Fibroblast of peridontal ligament (primary cell): ENCODE measurements at regions not wholly inside any gene's neighbourhood (a gene's known extent, or its start where the extent isn't known, plus 50 kb on each side); places are given as distances from the start of the nearest gene placed in this dataset.
"Not testable (repeated sequence)": the region's sequence is repeated elsewhere in the genome, so short reads cannot be mapped to it uniquely, and the experiment has no call there.

Source experiments
- DNase-seq: peaks from one replicate; pipeline ENCODE4 v3.0.0-alpha.2; 2010; ENCODE audit errors: extremely low read depth

DNA sequence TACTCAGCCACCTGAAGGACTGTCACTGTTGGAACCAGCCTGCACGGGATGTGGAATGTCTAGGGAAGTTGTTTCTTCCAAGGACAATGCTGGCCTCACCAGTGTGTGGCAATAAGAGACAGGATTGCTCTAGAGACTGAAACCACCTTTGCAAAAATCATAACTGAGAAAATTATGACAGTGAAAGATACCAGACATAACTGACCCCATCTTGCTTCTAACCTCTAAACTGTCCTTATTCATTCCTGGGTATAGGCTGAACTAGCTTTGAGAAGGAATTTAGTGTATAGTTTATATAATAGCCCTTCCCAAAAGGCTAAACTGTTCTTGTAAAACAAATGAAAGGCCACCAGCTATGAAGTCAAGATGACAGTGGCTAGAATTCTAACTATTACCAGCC lies 83.6 kb downstream of the IER5 start:
- DNase-seq: no peak

- DNase-seq: no peak
Observed at GRCh38 chr1:181173761-181174447, 85.4 kb downstream of the IER5 start.

DNA sequence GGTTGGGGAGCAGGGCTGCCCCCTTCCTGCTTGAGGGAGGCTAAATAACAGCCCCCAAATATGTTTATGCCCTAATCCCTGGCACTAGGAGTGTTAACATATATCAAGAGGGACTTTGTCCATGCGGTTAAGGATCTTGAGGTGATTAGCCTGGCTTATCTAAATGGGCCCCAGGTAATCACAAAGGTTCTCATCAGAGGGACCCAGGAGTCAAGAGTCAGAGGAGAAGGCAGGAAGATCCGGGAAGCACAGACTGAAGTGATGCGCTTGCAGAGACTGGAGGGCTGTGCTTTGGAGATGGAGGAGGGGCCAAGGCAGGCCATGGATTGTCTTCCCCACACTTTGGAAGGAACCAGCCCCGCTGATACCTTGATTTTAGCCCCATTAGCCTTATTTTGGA lies 86.4 kb downstream of the IER5 start:
- no peak for DNase-seq

GRCh38 chr1:181175356-181175910 lies 86.9 kb downstream of the IER5 start:
- DNase-seq: no peak

- DNase-seq: no peak
Observed at GRCh38 chr1:181175955-181176354, 87.5 kb downstream of the IER5 start.

DNA sequence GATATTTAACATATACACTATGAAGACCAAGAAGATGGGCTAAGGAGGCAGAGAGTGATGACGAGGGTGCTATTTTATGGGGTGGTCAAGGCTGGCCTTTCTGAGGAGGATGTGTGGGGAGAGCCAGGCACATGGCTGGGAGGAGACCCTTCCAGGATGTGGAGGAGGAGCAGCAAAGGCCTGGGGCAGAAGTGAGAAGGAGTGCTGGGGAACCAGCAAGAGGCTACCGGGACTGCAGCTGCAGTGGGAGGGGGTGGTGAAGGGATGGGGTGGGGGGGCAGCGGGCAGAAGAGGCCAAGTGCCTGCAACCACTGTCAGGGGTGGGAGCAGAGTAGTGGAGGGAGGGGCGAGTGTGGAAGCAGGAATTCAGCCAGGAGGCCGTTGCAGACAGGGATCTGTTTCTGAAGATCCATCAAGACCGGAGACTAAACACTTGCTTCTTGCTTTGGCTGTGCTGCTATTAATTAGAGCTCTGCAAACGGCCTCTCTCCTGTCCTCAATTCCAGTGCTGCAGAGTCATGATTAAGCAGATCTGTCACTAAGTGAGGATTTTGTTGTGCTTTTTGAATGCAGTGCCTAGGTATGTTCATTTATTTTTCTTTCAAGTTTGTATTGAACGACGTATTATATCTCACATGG lies 89.9 kb downstream of the IER5 start:
- no peak for DNase-seq

- DNase-seq: no peak
Observed at GRCh38 chr1:181179279-181179986, 90.9 kb downstream of the IER5 start.

- DNase-seq: peak; percentile 61
Observed at GRCh38 chr1:181179987-181180365, 91.5 kb downstream of the IER5 start.

DNA sequence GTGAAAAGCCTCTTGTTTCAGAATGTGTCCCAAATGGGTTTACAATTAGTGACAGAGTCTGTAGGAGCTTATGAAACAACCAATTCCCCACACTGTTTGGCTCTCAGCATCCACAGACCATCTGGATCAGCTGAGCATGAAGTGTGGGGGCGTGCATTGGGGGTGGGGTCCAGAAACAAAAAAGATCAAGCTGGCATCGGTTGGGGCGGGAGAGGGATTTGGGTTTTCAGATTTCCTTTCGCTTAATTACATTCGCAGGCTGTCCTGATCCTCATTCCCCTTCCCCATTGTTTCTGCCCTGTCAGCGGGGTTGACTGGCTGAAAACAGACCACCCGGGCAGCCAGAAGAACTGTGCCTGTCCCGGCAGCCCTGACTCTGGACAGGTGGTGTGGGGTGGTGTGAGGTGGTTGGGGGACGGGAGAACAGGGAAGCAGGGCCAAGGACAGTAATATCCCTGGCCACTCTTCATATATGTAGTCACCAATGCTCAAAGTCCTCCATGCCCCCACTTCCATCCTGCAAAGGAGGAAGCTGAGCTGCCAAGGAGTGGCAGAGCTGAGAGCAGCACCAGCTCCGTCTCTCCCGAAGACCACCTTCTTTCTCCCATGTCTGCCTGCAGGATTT lies 92.0 kb downstream of the IER5 start:
- DNase-seq: no peak

- no peak for DNase-seq
Observed at GRCh38 chr1:181181792-181182585, 93.5 kb downstream of the IER5 start.

DNA sequence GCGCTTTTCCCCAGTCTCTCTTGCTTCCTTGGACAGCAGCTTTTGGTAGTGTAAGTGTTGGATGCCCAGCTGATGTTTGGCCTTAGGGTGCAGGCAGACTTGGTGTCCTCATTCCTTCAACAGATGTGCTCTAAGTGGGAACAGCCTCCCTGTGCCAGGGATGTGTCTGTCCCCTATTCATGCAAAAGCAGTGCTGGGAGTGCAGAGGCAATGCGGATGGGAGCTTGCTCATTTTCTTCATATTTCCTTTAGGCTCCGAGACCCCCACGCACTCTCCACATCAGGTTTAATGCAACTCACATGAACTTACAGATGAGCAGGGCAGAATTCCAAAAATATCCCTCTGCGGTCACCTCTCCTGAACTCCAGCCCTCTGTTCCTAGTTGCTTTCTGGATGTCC lies 96.1 kb downstream of the IER5 start:
- DNase-seq: no peak

- no peak for DNase-seq
Observed at GRCh38 chr1:181185461-181185860, 97.0 kb downstream of the IER5 start.

DNA sequence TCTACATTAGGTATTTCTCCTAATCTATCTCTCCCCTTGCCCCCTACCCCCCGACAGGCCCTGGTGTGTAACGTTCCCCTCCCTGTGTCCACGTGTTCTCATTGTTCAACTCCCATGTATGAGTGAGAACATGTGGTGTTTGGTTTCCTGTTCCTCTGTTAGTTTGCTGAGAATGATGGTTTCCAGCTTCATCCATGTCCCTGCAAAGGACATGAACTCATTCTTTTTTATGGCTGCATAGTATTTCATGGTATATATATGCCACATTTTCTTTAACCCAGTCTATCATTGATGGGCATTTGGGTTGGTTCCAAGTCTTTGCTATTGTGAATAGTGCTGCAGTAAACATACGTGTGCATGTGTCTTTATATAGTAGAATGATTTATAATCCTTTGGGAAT lies 97.6 kb downstream of the IER5 start:
- not testable (repeated sequence) for DNase-seq

GRCh38 chr1:181187337-181188126 lies 99.0 kb downstream of the IER5 start:
- no peak for DNase-seq

DNA sequence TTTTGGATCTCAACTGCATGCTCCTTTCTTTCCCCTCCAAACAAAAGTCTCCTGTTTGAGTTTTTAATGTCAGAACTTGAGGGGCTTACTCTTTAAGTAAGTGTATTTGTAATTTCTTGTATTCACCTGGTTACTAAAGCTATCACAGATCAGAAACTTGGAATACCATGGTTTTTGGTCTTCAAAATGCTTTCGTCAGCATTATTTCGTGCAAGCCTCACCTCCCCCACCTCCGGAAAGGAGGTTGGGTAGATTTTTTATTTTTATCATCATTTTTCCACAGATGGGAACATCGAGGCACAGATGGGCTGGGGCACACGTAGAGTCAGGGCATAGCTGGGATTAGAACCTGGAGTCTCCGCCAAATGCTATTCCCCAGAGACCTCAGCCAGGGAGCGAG lies 100.7 kb downstream of the IER5 start:
- no peak for DNase-seq

- DNase-seq: peak; percentile 37
Observed at GRCh38 chr1:181189691-181190363, 101.3 kb downstream of the IER5 start.

DNA sequence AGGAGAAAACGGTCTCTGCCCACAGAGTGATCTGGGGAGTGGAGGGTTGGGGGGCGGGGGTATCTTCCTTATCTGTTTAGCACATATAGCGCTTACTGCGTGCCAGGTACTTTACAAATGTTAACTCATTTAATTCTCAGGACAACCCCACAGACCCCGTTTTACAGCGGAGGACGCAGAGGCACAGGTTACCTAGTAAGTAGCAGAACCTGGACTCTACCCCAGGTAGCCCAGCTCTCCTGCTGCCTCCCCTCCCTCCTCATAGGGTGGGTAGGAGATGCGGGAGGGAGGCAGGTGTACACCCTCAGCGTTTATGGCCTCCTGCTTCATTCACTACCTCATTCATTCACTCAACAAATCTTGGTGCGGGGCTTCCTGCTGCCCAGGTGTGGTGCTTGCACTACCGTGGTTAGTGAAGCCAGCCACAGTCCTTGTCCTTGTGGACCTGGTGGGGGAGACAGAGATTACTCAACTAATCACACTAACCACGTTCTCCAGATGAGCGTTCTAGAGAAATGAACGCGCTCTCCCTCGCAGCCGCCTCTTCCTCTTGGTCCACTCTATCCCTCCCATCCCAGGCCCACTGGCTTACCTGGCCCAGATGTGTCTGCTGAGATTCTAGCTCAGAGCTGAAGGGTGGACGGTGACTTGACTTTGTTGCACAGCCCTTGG lies 102.0 kb downstream of the IER5 start:
- DNase-seq: no peak

DNA sequence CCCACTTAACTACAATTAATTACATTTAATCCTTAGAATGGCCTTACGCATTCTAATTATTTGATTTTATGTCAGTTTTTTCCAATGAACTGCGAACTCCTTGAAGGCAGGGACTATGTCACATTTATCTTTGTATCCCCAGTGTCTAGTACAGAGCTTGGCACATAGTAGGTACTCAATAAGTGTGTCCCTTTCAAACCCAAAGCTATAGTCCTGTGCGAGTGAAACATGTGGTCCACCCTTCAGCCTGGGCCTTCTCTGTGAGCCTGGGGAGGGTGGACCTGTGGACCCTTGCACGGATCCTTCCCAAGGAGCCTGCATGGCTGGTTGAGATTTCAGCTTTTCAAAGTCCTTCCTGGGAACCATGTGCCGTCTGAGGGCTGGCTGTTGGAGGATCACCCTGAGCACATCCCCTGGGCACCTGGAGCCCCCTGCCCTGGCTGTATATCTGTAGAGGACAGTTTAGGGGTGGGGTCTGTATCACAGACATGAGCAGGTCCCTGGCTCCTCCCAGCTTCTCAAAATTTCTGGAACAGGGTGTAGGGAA lies 103.1 kb downstream of the IER5 start:
- no peak for DNase-seq

DNA sequence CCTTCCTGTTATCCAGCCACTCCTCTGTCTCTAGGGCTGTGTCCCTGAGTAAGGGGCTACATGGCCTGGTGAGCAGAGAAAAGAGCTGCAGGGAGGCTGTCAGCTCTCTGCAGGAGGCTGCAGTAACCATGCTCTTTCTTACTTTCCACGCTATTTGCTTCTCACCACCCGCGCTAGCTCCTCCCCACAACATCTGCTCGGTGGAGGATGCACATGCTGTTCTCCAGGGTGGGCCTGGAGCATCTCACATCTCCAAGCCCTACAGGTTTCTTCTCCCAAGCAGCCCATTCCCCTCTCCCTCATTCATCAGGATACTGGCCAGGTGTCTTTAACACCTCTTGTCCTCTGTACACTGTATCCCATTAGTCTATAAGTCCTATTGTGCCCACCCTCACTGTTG lies 103.8 kb downstream of the IER5 start:
- DNase-seq: no peak
